ENCODE measurements at regions not wholly inside any gene's neighbourhood (a gene's known extent, or its start where the extent isn't known, plus 50 kb on each side); places are given as distances from the start of the nearest gene placed in this dataset.

GRCh38 chr14:30131581-30132097 is 204.0 kb upstream of the PRKD1 start:
- H3K4me3 ChIP-seq, result no peak overlapping the region
- DNase-seq (ENCODE audit: low read depth, low spot score) (no peak), ATAC-seq (no peak), FAIRE-seq (no peak)
- WGBS (ENCODE audit: insufficient coverage, insufficient replicate concordance, low lambda C conversion rate, missing lambda C conversion rate), result 38% methylated on average over 5 of the region's 5 CpGs
- in situ Hi-C loops (cut with MboI) (no loop called here), intact Hi-C loops (cut with micrococcal nuclease; ENCODE audit: unreplicated experiment) (no loop called here)
- H3K9me3 ChIP-seq (replicated peaks; ENCODE audit: control insufficient read depth, insufficient read depth, low read length), result no peaks in the 10 kb centered on the region; the same call in 2 of the 3 replicates
- SMC1A ChIA-PET (ENCODE audit: uncharacterized antibody, unreplicated experiment), result no interaction called here
- no peaks in the 10 kb centered on the region for H3K27me3 ChIP-seq (replicated peaks in 1 of 2; ENCODE audit: control insufficient read depth in 2 of 2, insufficient read depth in 2 of 2, low read length in 1 of 2)
- no peak for TF ChIP-seq NFXL1 (IDR thresholded peaks at IDR 0.05; ENCODE audit: borderline replicate concordance)
- no peak for TF ChIP-seq SMC3 (IDR thresholded peaks at IDR 0.05; ENCODE audit: borderline replicate concordance, low read length)
- no peak for TF ChIP-seq ZNF274 (IDR thresholded peaks at IDR 0.05; ENCODE audit: insufficient read depth, insufficient read length)
- TF ChIP-seq LARP7 (IDR thresholded peaks at IDR 0.05), result no peak
- no peak for TF ChIP-seq E2F4 (IDR thresholded peaks at IDR 0.05; ENCODE audit: low read depth, low read length)
- TF ChIP-seq CHD2 (IDR thresholded peaks at IDR 0.05; ENCODE audit: borderline replicate concordance, low read depth, low read length), result no peak
- no peak for TF ChIP-seq RBBP5 (conservative IDR thresholded peaks at IDR 0.05)
- TF ChIP-seq HCFC1 (IDR thresholded peaks at IDR 0.05; ENCODE audit: low read length), result no peak
- no peak for TF ChIP-seq GABPA (IDR thresholded peaks at IDR 0.05; ENCODE audit: low read depth)
- TF ChIP-seq CHD4 (IDR thresholded peaks at IDR 0.05), result no peak
- TF ChIP-seq SIX5 (IDR thresholded peaks at IDR 0.05; ENCODE audit: low read depth, low read length, severe bottlenecking), result no peak
- no peak for TF ChIP-seq E2F8 (IDR thresholded peaks at IDR 0.05; ENCODE audit: low read depth, partially characterized antibody)
- H2AFZ ChIP-seq (ENCODE audit: control insufficient read depth, low read depth, low read length), result no peak overlapping the region
- POLR2A ChIA-PET, result no interaction called here
- H3K36me3 ChIP-seq (ENCODE audit: control insufficient read depth in 2 of 2, insufficient read depth in 2 of 2, low read length in 1 of 2), result no peaks in the 10 kb centered on the region
- H3K4me1 ChIP-seq (ENCODE audit: control insufficient read depth, insufficient read depth, low read length), result no peaks in the 10 kb centered on the region
- RAD21 ChIA-PET (ENCODE audit: unreplicated experiment), result no interaction called here
- no peak overlapping the region for H3K27ac ChIP-seq (ENCODE audit: control insufficient read depth, insufficient read depth)
- CTCF ChIA-PET, result no interaction called here
- H3K4me2 ChIP-seq (ENCODE audit: control insufficient read depth, insufficient read depth), result no peak overlapping the region
- no peak overlapping the region for H3K9ac ChIP-seq (ENCODE audit: control insufficient read depth, insufficient read depth, low read length)
- H3K79me2 ChIP-seq (ENCODE audit: control insufficient read depth, insufficient read depth, low read length), result no peaks in the 10 kb centered on the region
- BruUV-seq (replicated peaks), result no TSS peak
- no peaks in the 10 kb centered on the region for H4K20me1 ChIP-seq (ENCODE audit: control insufficient read depth, insufficient read depth)

Data from GM12878 (cell line).